T-helper 17 cell (primary cell): ENCODE measurements at regions not wholly inside any gene's neighbourhood (a gene's known extent, or its start where the extent isn't known, plus 50 kb on each side); places are given as distances from the start of the nearest gene placed in this dataset.

Source experiments
- ATAC-seq: fragments of 150-1000 bp; cut with Tn5 transposase; 2 replicates; pipeline ENCODE4 v1.10.0; 2021; ENCODE audit warnings: mild to moderate bottlenecking, moderate library complexity
- DNase-seq, 3 donors: peaks; one replicate each; pipeline versions ENCODE4 v3.0.0 to v3.0.0-alpha.2; 2020 to 2021
- H3K9me3 ChIP-seq: one replicate; pipeline ENCODE4 v1.7.0; 2013; ENCODE audit warnings: low read length, mild to moderate bottlenecking; ENCODE audit not compliant: control insufficient read depth, poor library complexity, severe bottlenecking
- H3K27ac Mint-ChIP-seq: one replicate; pipeline ENCODE4 v1.8.0; 2022; ENCODE audit warnings: mild to moderate bottlenecking, moderate library complexity, mixed read lengths
- H3K27me3 Mint-ChIP-seq: one replicate; pipeline ENCODE4 v1.8.0; 2022; ENCODE audit warnings: mixed read lengths
- H3K36me3 Mint-ChIP-seq: one replicate; pipeline ENCODE4 v1.8.0; 2022; ENCODE audit warnings: low read depth, mixed read lengths
- H3K4me1 Mint-ChIP-seq: one replicate; pipeline ENCODE4 v1.8.0; 2022; ENCODE audit warnings: mild to moderate bottlenecking, mixed read lengths
- H3K4me3 Mint-ChIP-seq: one replicate; pipeline ENCODE4 v1.8.0; 2022; ENCODE audit warnings: mild to moderate bottlenecking, moderate library complexity, mixed read lengths

- Mint-ChIP-seq H3K36me3 (no peaks in the 10 kb centered on the region), H3K27ac (no peak overlapping the region)
- ATAC-seq = no peak
These were observed 71.3 kb upstream of the NGF start for GRCh38 chr1:115409094-115410015.

GRCh38 chr1:115408533-115408932, 70.5 kb upstream of the NGF start:
- no peak overlapping the region for H3K4me3 Mint-ChIP-seq
- H3K27ac Mint-ChIP-seq = no peak overlapping the region
- H3K36me3 Mint-ChIP-seq = no peaks in the 10 kb centered on the region
- no peak for DNase-seq
- ATAC-seq = no peak
- no peaks in the 10 kb centered on the region for H3K9me3 ChIP-seq
- H3K27me3 Mint-ChIP-seq = peaks cover 10% of the 10 kb centered on the region
- no peaks in the 10 kb centered on the region for H3K4me1 Mint-ChIP-seq

More at GRCh38 chr1:115409094-115410015, 71.3 kb upstream of the NGF start:
- Mint-ChIP-seq H3K4me1 (no peaks in the 10 kb centered on the region), H3K27me3 (peaks cover 10% of the 10 kb centered on the region), H3K4me3 (no peak overlapping the region)
- H3K9me3 ChIP-seq = no peaks in the 10 kb centered on the region
- DNase-seq = no peak

- no peak overlapping the region for H3K4me3 Mint-ChIP-seq
- H3K27ac Mint-ChIP-seq = no peak overlapping the region
- H3K4me1 Mint-ChIP-seq = no peaks in the 10 kb centered on the region
- H3K9me3 ChIP-seq = no peaks in the 10 kb centered on the region
- no peaks in the 10 kb centered on the region for H3K36me3 Mint-ChIP-seq
- no peak for DNase-seq
- no peak for ATAC-seq
- H3K27me3 Mint-ChIP-seq = peaks cover 16% of the 10 kb centered on the region
These were observed 66.9 kb upstream of the NGF start for GRCh38 chr1:115404911-115405310.

- Mint-ChIP-seq H3K4me1 (no peaks in the 10 kb centered on the region), H3K36me3 (no peaks in the 10 kb centered on the region), H3K27ac (no peak overlapping the region), H3K4me3 (no peak overlapping the region), H3K27me3 (peaks cover 14% of the 10 kb centered on the region)
- DNase-seq (no peak), ATAC-seq (no peak)
- H3K9me3 ChIP-seq = no peaks in the 10 kb centered on the region
These were observed 64.7 kb upstream of the NGF start for GRCh38 chr1:115402753-115403184.

- ATAC-seq = no peak
- H3K4me1 Mint-ChIP-seq = no peaks in the 10 kb centered on the region
- DNase-seq = no peak
- peaks cover 12% of the 10 kb centered on the region for H3K27me3 Mint-ChIP-seq
- no peak overlapping the region for H3K4me3 Mint-ChIP-seq
- H3K9me3 ChIP-seq = no peaks in the 10 kb centered on the region
- H3K27ac Mint-ChIP-seq = no peak overlapping the region
- H3K36me3 Mint-ChIP-seq = no peaks in the 10 kb centered on the region
These were observed 63.6 kb upstream of the NGF start for GRCh38 chr1:115401676-115402075.

GRCh38 chr1:115400891-115401290, 62.8 kb upstream of the NGF start:
- ATAC-seq (no peak), DNase-seq (no peak)
- Mint-ChIP-seq H3K27ac (no peak overlapping the region), H3K27me3 (peaks cover 12% of the 10 kb centered on the region), H3K4me1 (no peaks in the 10 kb centered on the region), H3K4me3 (no peak overlapping the region), H3K36me3 (no peaks in the 10 kb centered on the region)
- H3K9me3 ChIP-seq = no peaks in the 10 kb centered on the region

GRCh38 chr1:115400426-115400825, 62.4 kb upstream of the NGF start:
- no peaks in the 10 kb centered on the region for H3K9me3 ChIP-seq
- no peak for DNase-seq
- no peaks in the 10 kb centered on the region for H3K4me1 Mint-ChIP-seq
- no peak for ATAC-seq
- H3K36me3 Mint-ChIP-seq = no peaks in the 10 kb centered on the region
- H3K27ac Mint-ChIP-seq = no peak overlapping the region
- peaks cover 12% of the 10 kb centered on the region for H3K27me3 Mint-ChIP-seq
- H3K4me3 Mint-ChIP-seq = no peak overlapping the region

- H3K9me3 ChIP-seq = no peaks in the 10 kb centered on the region
These were observed 60.7 kb upstream of the NGF start for GRCh38 chr1:115398745-115399144.

More at GRCh38 chr1:115398745-115399144, 60.7 kb upstream of the NGF start:
- ATAC-seq = no peak
- Mint-ChIP-seq H3K4me3 (no peak overlapping the region), H3K27ac (no peak overlapping the region), H3K4me1 (no peaks in the 10 kb centered on the region), H3K27me3 (peaks cover 12% of the 10 kb centered on the region), H3K36me3 (no peaks in the 10 kb centered on the region)
- no peak for DNase-seq
